GM12878 (cell line): ENCODE measurements at regions not wholly inside any gene's neighbourhood (a gene's known extent, or its start where the extent isn't known, plus 50 kb on each side); places are given as distances from the start of the nearest gene placed in this dataset.

Source experiments
- ATF7 ChIP-seq: fragments of 450-650 bp; IDR thresholded peaks from 2 replicates; pipeline ENCODE4 v1.6.1; 2016; ENCODE audit warnings: low read depth, mild to moderate bottlenecking
- HDAC2 ChIP-seq: fragments of 200-600 bp; sonication (generic); IDR thresholded peaks from 2 replicates; pipeline ENCODE4 v1.6.1; 2017
- IRF5 ChIP-seq: fragments of 450-650 bp; IDR thresholded peaks from 2 replicates; pipeline ENCODE4 v1.6.1; 2017; ENCODE audit warnings: borderline replicate concordance
- MXI1 ChIP-seq: fragments of 150-350 bp; IDR thresholded peaks from 2 replicates; pipeline ENCODE4 v1.6.1; 2011; ENCODE audit warnings: low read depth, mild to moderate bottlenecking, inconsistent platforms, low read length, improper control_type of control experiment
- NBN ChIP-seq: fragments of 450-650 bp; IDR thresholded peaks from 2 replicates; pipeline ENCODE4 v1.6.1; 2016
- NFYB ChIP-seq: IDR thresholded peaks from 2 replicates; pipeline ENCODE4 v1.6.1; 2011; ENCODE audit warnings: low read depth, mild to moderate bottlenecking, low read length, improper control_type of control experiment, moderate library complexity; ENCODE audit not compliant: insufficient read depth
- NR2C2 ChIP-seq: IDR thresholded peaks from 2 replicates; pipeline ENCODE4 v1.6.1; 2011; ENCODE audit warnings: borderline replicate concordance, low read depth; ENCODE audit not compliant: control insufficient read depth, insufficient read length
- PAX8 ChIP-seq: fragments of 450-650 bp; IDR thresholded peaks from 2 replicates; pipeline ENCODE4 v1.6.1; 2017; ENCODE audit warnings: mild to moderate bottlenecking, moderate library complexity
- PKNOX1 ChIP-seq: fragments of 450-650 bp; IDR thresholded peaks from 2 replicates; pipeline ENCODE4 v1.6.1; 2016; ENCODE audit warnings: mild to moderate bottlenecking
- POLR2A ChIP-seq: IDR thresholded peaks from 2 replicates; pipeline ENCODE4 v1.6.1; 2011; ENCODE audit warnings: low read depth, mild to moderate bottlenecking, low read length
- SMC3 ChIP-seq: IDR thresholded peaks from 2 replicates; pipeline ENCODE4 v1.6.1; 2011; ENCODE audit warnings: low read length, improper control_type of control experiment, borderline replicate concordance
- SPI1 ChIP-seq: IDR thresholded peaks from 2 replicates; pipeline ENCODE4 v1.6.1; 2011; ENCODE audit warnings: low read depth, mild to moderate bottlenecking, low read length, moderate library complexity, borderline replicate concordance; ENCODE audit not compliant: insufficient read depth
- SUZ12 ChIP-seq: fragments of 200-600 bp; sonication (generic); IDR thresholded peaks from one replicate; pipeline ENCODE4 v1.6.1; 2018; ENCODE audit warnings: antibody characterized with exemption, mild to moderate bottlenecking; ENCODE audit not compliant: unreplicated experiment
- TARDBP ChIP-seq: IDR thresholded peaks from 2 replicates; pipeline ENCODE4 v1.6.1; 2016; ENCODE audit warnings: borderline replicate concordance
- YY1 ChIP-seq: IDR thresholded peaks from 2 replicates; pipeline ENCODE4 v1.6.1; 2011; ENCODE audit warnings: low read depth, mild to moderate bottlenecking, low read length
- ZNF24 ChIP-seq: fragments of 450-650 bp; IDR thresholded peaks from 2 replicates; pipeline ENCODE4 v1.6.1; 2017; ENCODE audit warnings: antibody characterized with exemption, mild to moderate bottlenecking
- TF ChIP-seq, protein P1 (sequence below), 3 experiments: IDR thresholded peaks in 2 of 3; conservative IDR thresholded peaks in 1 of 3; 2 replicates each; pipeline ENCODE4 v1.5.1; 2011; ENCODE audit warnings: low read depth in 3 of 3, low read length in 3 of 3, mild to moderate bottlenecking in 3 of 3, control low read depth in 2 of 3, moderate library complexity in 2 of 3, inconsistent platforms in 1 of 3, mixed read lengths in 1 of 3; ENCODE audit not compliant: control insufficient read depth in 2 of 3, insufficient read depth in 1 of 3; ENCODE audit errors: extremely low read depth in 1 of 3
- TF ChIP-seq, protein P2 (sequence below): IDR thresholded peaks from 2 replicates; pipeline ENCODE4 v1.6.1; 2011; ENCODE audit warnings: mild to moderate bottlenecking, low read depth, low read length, moderate library complexity; ENCODE audit not compliant: insufficient replicate concordance
- TF ChIP-seq, protein P3 (sequence below): IDR thresholded peaks from 2 replicates; pipeline ENCODE4 v1.6.1; 2012; ENCODE audit warnings: low read depth, low read length, improper control_type of control experiment
- TF ChIP-seq, protein P4 (sequence below): IDR thresholded peaks from 2 replicates; pipeline ENCODE4 v1.6.1; 2012; ENCODE audit warnings: low read depth, low read length, improper control_type of control experiment
- TF ChIP-seq, protein P5 (sequence below): IDR thresholded peaks from 2 replicates; pipeline ENCODE4 v1.6.1; 2012; ENCODE audit warnings: mild to moderate bottlenecking, low read depth, low read length

DNA sequence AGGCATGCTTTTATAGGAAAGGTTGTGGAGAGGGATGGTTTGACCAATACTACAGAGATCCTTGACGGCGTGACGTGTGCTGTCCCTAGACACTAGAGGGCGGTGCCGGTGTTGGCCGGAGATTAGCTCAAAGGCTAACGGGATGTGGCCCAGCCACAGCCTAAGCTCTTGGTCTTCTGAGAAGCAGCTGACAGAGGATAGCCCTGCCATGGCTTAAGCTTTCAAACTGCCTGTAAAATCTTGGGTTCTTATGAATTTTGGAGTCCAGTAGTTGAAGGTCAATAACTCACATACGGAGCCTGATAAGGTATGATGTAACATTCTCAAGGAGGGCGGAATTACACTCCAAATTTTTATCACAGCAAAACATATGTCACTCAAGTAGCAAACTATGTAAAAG, 515.7 kb upstream of the ATXN7L3B start (continued):
- TF ChIP-seq, protein P1, sequence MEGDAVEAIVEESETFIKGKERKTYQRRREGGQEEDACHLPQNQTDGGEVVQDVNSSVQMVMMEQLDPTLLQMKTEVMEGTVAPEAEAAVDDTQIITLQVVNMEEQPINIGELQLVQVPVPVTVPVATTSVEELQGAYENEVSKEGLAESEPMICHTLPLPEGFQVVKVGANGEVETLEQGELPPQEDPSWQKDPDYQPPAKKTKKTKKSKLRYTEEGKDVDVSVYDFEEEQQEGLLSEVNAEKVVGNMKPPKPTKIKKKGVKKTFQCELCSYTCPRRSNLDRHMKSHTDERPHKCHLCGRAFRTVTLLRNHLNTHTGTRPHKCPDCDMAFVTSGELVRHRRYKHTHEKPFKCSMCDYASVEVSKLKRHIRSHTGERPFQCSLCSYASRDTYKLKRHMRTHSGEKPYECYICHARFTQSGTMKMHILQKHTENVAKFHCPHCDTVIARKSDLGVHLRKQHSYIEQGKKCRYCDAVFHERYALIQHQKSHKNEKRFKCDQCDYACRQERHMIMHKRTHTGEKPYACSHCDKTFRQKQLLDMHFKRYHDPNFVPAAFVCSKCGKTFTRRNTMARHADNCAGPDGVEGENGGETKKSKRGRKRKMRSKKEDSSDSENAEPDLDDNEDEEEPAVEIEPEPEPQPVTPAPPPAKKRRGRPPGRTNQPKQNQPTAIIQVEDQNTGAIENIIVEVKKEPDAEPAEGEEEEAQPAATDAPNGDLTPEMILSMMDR (IDR thresholded peaks at IDR 0.05 in 2 of 3, conservative IDR thresholded peaks at IDR 0.05 in 1 of 3; ENCODE audit: control insufficient read depth in 2 of 3, extremely low read depth in 1 of 3, insufficient read depth in 1 of 3, low read depth in 3 of 3, low read length in 3 of 3), result peak; percentile 60 to 72 (median 72)
- no peak for TF ChIP-seq PAX8
- peak; percentile 33; the same call in 1 of the 2 replicates for TF ChIP-seq SMC3
- TF ChIP-seq SPI1, result no peak
- no peak for TF ChIP-seq PKNOX1
- TF ChIP-seq TARDBP, result no peak
- TF ChIP-seq POLR2A, result no peak
- TF ChIP-seq NR2C2, result no peak
- TF ChIP-seq IRF5, result no peak
- TF ChIP-seq, protein P2, sequence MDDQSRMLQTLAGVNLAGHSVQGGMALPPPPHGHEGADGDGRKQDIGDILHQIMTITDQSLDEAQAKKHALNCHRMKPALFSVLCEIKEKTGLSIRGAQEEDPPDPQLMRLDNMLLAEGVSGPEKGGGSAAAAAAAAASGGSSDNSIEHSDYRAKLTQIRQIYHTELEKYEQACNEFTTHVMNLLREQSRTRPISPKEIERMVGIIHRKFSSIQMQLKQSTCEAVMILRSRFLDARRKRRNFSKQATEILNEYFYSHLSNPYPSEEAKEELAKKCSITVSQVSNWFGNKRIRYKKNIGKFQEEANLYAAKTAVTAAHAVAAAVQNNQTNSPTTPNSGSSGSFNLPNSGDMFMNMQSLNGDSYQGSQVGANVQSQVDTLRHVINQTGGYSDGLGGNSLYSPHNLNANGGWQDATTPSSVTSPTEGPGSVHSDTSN, result no peak
- no peak for TF ChIP-seq MXI1
- TF ChIP-seq ATF7, result no peak
- TF ChIP-seq YY1, result 0 out of 2 replicates have a peak, but pooled peaks have one; percentile 17
- no peak for TF ChIP-seq NFYB
- no peak for TF ChIP-seq SUZ12
- TF ChIP-seq, protein P3, sequence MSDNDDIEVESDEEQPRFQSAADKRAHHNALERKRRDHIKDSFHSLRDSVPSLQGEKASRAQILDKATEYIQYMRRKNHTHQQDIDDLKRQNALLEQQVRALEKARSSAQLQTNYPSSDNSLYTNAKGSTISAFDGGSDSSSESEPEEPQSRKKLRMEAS, result no peak
- TF ChIP-seq NBN, result no peak
- TF ChIP-seq HDAC2, result no peak
- TF ChIP-seq, protein P4, sequence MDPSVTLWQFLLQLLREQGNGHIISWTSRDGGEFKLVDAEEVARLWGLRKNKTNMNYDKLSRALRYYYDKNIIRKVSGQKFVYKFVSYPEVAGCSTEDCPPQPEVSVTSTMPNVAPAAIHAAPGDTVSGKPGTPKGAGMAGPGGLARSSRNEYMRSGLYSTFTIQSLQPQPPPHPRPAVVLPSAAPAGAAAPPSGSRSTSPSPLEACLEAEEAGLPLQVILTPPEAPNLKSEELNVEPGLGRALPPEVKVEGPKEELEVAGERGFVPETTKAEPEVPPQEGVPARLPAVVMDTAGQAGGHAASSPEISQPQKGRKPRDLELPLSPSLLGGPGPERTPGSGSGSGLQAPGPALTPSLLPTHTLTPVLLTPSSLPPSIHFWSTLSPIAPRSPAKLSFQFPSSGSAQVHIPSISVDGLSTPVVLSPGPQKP, result no peak
- TF ChIP-seq ZNF24, result no peak
- TF ChIP-seq, protein P5, sequence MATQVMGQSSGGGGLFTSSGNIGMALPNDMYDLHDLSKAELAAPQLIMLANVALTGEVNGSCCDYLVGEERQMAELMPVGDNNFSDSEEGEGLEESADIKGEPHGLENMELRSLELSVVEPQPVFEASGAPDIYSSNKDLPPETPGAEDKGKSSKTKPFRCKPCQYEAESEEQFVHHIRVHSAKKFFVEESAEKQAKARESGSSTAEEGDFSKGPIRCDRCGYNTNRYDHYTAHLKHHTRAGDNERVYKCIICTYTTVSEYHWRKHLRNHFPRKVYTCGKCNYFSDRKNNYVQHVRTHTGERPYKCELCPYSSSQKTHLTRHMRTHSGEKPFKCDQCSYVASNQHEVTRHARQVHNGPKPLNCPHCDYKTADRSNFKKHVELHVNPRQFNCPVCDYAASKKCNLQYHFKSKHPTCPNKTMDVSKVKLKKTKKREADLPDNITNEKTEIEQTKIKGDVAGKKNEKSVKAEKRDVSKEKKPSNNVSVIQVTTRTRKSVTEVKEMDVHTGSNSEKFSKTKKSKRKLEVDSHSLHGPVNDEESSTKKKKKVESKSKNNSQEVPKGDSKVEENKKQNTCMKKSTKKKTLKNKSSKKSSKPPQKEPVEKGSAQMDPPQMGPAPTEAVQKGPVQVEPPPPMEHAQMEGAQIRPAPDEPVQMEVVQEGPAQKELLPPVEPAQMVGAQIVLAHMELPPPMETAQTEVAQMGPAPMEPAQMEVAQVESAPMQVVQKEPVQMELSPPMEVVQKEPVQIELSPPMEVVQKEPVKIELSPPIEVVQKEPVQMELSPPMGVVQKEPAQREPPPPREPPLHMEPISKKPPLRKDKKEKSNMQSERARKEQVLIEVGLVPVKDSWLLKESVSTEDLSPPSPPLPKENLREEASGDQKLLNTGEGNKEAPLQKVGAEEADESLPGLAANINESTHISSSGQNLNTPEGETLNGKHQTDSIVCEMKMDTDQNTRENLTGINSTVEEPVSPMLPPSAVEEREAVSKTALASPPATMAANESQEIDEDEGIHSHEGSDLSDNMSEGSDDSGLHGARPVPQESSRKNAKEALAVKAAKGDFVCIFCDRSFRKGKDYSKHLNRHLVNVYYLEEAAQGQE, result no peak
